Neuron (in vitro differentiated cells): ENCODE measurements at regions not wholly inside any gene's neighbourhood (a gene's known extent, or its start where the extent isn't known, plus 50 kb on each side); places are given as distances from the start of the nearest gene placed in this dataset.
"Not testable (repeated sequence)": the region's sequence is repeated elsewhere in the genome, so short reads cannot be mapped to it uniquely, and the experiment has no call there.

Experiments used
- H2AFZ ChIP-seq: one replicate; pipeline ENCODE4 v1.6.1; 2013; ENCODE audit warnings: low read depth, mild to moderate bottlenecking, inconsistent platforms, low read length, moderate library complexity
- H3K27me3 ChIP-seq: one replicate; pipeline ENCODE4 v1.6.1; 2013; ENCODE audit warnings: low read length; ENCODE audit not compliant: insufficient read depth
- H3K36me3 ChIP-seq: one replicate; pipeline ENCODE4 v1.6.1; 2013; ENCODE audit warnings: low read length; ENCODE audit not compliant: insufficient read depth
- H3K4me1 ChIP-seq: one replicate; pipeline ENCODE4 v1.6.1; 2013; ENCODE audit warnings: low read length; ENCODE audit not compliant: insufficient read depth
- H3K4me3 ChIP-seq: 2 replicates; pipeline ENCODE4 v1.5.1; 2013; ENCODE audit warnings: mild to moderate bottlenecking, low read length, moderate library complexity
- H3K9me3 ChIP-seq: one replicate; pipeline ENCODE4 v1.6.1; 2013; ENCODE audit warnings: low read length

DNA sequence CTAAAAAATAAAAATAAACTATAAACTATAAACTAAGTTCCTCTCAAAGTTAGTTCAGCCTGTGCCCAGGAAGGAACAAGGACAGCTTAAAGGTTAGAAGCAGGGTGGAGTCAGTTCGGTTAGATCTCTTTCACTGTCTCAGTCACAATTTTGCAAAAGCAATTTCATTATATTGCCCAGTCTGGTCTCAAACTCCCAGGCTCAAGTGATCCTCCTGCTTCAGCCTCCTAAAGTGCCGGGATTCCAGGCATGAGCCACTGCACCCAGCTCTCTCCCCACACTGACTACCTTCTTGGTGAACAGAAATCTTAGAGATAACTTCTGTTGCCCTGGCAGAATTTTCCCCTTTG is 146.3 kb upstream of the TRIM24 start:
- H3K4me3 ChIP-seq, result no peak overlapping the region
- H2AFZ ChIP-seq, result no peak overlapping the region
- no peaks in the 10 kb centered on the region for H3K9me3 ChIP-seq
- H3K27me3 ChIP-seq, result no peaks in the 10 kb centered on the region
- no peaks in the 10 kb centered on the region for H3K4me1 ChIP-seq
- H3K36me3 ChIP-seq, result no peaks in the 10 kb centered on the region

DNA sequence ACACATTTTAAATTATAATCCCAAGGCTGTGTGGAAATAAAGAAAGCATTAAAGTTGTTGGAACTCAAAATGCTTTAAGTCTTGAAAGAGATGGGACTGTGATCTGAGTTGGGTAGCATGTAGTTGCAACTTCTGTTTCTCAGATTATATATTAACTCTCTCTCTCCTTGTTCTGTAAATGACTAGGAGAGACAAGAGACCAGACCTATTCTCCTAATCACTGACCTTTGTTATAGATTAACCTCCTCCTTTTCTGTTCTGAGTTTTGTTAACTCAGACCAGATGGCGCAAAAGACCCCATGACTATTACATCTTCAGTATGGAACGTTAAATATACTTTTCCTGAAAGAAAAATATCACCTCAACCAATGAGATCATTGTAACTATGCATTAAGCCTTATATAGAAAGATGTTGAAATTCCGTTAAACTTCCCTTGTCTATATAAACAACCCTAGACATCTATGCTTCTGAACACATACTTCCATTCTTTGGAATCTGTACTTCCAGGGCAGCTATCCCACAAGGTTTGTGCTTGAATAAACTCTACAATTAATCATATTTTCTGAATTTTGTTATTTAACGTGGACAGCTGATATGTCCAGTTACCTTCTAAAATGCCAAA is 143.5 kb upstream of the TRIM24 start:
- Histone ChIP-seq H3K36me3 (no peaks in the 10 kb centered on the region), H3K9me3 (no peaks in the 10 kb centered on the region), H2AFZ (no peak overlapping the region), H3K27me3 (no peaks in the 10 kb centered on the region), H3K4me3 (no peak overlapping the region), H3K4me1 (no peaks in the 10 kb centered on the region)

DNA sequence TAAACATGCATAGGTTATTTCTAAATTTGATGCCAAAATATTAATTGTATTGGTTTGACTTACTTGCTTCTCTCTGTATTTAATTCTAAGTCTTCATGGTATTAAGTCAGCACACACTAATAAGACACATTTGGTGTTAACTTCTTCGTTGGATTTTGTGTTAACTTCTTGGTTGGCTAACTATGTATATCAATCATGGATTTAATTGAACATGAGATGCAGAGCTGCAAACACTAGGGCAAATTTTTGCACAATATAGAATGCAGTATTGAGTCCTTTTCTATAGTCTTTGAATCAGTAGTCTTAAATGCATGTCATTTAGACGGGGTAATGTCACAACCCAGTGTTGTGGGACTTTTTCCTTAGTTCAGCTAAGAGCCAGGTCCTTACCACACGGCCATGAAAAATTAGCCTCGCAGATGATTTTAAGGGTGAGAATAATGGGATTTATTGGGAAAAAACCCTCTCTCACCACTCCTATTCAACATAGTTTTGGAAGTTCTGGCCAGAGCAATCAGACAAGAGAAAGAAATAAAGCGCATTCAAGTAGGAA is 142.9 kb upstream of the TRIM24 start:
- Histone ChIP-seq H3K27me3 (no peaks in the 10 kb centered on the region), H3K4me3 (no peak overlapping the region), H3K9me3 (no peaks in the 10 kb centered on the region), H3K4me1 (no peaks in the 10 kb centered on the region), H3K36me3 (no peaks in the 10 kb centered on the region), H2AFZ (no peak overlapping the region)

- Histone ChIP-seq H3K4me3 (no peak overlapping the region), H3K36me3 (no peaks in the 10 kb centered on the region), H2AFZ (no peak overlapping the region), H3K9me3 (peaks cover 2% of the 10 kb centered on the region), H3K4me1 (no peaks in the 10 kb centered on the region), H3K27me3 (no peaks in the 10 kb centered on the region)
Observed at GRCh38 chr7:138324941-138325340, 135.1 kb upstream of the TRIM24 start.

DNA sequence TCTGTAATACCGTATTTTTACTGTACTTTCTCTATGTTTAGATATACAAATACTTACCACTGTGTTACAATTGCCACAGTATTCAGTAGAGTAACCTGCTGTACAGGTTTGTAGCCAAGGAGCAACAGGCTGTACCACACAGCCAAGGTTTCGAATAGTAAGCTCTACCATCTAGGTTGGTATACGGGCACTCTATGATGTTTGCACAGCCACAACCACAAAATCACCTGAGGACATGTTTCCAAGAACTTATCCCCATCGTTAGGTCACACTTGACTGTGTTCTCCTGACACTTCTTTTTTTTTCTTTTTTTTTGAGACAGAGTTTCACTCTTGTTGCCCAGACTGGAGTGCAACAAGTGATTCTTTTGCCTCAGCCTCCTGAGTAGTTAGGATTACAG is 134.6 kb upstream of the TRIM24 start:
- H3K36me3 ChIP-seq, result no peaks in the 10 kb centered on the region
- H3K4me3 ChIP-seq, result no peak overlapping the region
- H3K4me1 ChIP-seq, result no peaks in the 10 kb centered on the region
- no peaks in the 10 kb centered on the region for H3K27me3 ChIP-seq
- no peak overlapping the region for H2AFZ ChIP-seq
- peaks cover 3% of the 10 kb centered on the region for H3K9me3 ChIP-seq

- Histone ChIP-seq H3K27me3 (no peaks in the 10 kb centered on the region), H3K4me3 (no peak overlapping the region), H3K9me3 (peaks cover 3% of the 10 kb centered on the region), H3K36me3 (no peaks in the 10 kb centered on the region), H2AFZ (no peak overlapping the region), H3K4me1 (no peaks in the 10 kb centered on the region)
Observed at GRCh38 chr7:138328215-138328614, 131.8 kb upstream of the TRIM24 start.

DNA sequence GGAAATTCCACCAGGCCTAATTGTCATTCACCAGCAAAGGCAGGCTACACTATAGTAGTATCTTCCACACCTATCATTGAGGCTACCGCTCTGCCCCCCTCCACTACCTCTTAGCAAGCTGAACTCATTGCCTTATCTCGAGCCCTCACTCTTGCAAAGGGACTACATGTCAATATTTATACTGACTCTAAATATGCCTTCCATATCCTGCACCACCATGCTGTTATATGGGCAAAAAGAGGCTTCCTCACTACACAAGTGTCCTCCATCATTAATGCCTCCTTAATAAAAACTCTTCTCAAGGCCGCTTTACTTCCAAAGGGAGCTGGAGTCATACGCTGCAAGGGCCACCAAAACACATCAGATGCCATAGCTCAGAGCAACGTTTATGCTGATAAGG is 127.2 kb upstream of the TRIM24 start:
- H3K36me3 ChIP-seq, H2AFZ ChIP-seq, H3K27me3 ChIP-seq, H3K4me3 ChIP-seq, H3K4me1 ChIP-seq, H3K9me3 ChIP-seq: not testable (repeated sequence)

- Histone ChIP-seq H3K27me3 (no peaks in the 10 kb centered on the region), H3K4me1 (no peaks in the 10 kb centered on the region), H3K36me3 (no peaks in the 10 kb centered on the region), H3K4me3 (no peak overlapping the region), H3K9me3 (peaks cover 10% of the 10 kb centered on the region), H2AFZ (no peak overlapping the region)
Observed at GRCh38 chr7:138338361-138338760, 121.7 kb upstream of the TRIM24 start.

GRCh38 chr7:138339229-138339628 is 120.8 kb upstream of the TRIM24 start:
- H3K4me1 ChIP-seq, H2AFZ ChIP-seq, H3K27me3 ChIP-seq, H3K36me3 ChIP-seq, H3K4me3 ChIP-seq: not testable (repeated sequence)
- H3K9me3 ChIP-seq, result peaks cover 12% of the 10 kb centered on the region

DNA sequence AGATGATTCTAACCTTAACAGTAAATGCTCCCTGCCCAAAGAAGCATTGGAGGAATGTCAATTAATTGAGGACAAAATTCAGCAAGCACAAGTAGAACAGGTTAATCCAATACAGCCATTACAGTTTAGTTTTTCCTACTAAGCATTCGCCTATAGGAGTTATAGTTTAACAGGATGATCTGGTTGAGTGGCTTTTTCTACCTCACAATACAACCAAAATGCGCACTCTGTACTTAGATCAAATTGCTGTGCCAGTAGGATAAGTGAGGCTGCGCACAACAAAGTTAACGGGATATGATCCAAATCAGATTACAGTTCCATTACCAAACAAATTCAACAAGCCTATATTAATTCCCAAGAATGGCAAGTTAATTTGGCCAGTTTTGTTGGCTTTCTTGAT is 117.1 kb upstream of the TRIM24 start:
- Histone ChIP-seq H3K4me1 (no peaks in the 10 kb centered on the region), H3K27me3 (no peaks in the 10 kb centered on the region), H2AFZ (no peak overlapping the region), H3K9me3 (peaks cover 27% of the 10 kb centered on the region), H3K36me3 (no peaks in the 10 kb centered on the region), H3K4me3 (no peak overlapping the region)

GRCh38 chr7:138345567-138345966 is 114.5 kb upstream of the TRIM24 start:
- Histone ChIP-seq H3K36me3 (no peaks in the 10 kb centered on the region), H2AFZ (no peak overlapping the region), H3K4me1 (no peaks in the 10 kb centered on the region), H3K27me3 (no peaks in the 10 kb centered on the region), H3K9me3 (peaks cover 26% of the 10 kb centered on the region), H3K4me3 (no peak overlapping the region)

DNA sequence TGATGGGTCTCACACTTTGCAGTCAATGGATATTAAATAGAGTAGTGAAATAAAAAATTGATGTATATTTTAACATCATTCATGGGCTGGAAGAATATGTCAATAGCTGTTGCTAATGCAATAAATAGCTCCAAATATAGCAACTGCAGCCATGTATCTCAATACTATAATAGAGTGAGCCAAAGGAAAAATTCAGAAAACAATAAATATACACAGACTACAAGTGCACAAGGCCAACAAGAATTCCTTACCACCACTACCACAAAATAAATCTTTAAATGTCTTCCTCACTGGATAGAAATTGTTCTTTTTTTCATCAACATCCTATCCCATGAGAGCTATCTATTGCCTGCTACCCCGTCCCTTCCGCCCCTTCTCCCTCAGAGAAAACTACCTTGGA is 113.1 kb upstream of the TRIM24 start:
- H3K9me3 ChIP-seq, result peaks cover 27% of the 10 kb centered on the region
- H3K4me3 ChIP-seq, result no peak overlapping the region
- H2AFZ ChIP-seq, result no peak overlapping the region
- H3K27me3 ChIP-seq, result no peaks in the 10 kb centered on the region
- H3K4me1 ChIP-seq, result no peaks in the 10 kb centered on the region
- no peaks in the 10 kb centered on the region for H3K36me3 ChIP-seq

GRCh38 chr7:138349841-138350700 is 110.0 kb upstream of the TRIM24 start:
- Histone ChIP-seq H2AFZ (no peak overlapping the region), H3K4me3 (no peak overlapping the region), H3K9me3 (peaks cover 18% of the 10 kb centered on the region), H3K4me1 (no peaks in the 10 kb centered on the region), H3K36me3 (no peaks in the 10 kb centered on the region), H3K27me3 (no peaks in the 10 kb centered on the region)
